ENCODE measurements at regions not wholly inside any gene's neighbourhood (a gene's known extent, or its start where the extent isn't known, plus 50 kb on each side); places are given as distances from the start of the nearest gene placed in this dataset.
"Not testable (repeated sequence)": the region's sequence is repeated elsewhere in the genome, so short reads cannot be mapped to it uniquely, and the experiment has no call there.

GRCh38 chr9:107568406-107568805 is 78.8 kb upstream of the KLF4 start:
- DNase-seq; H3K4me1 ChIP-seq (ENCODE audit: control extremely low read depth in 1 of 4, control insufficient read depth in 4 of 4, insufficient read depth in 4 of 4, low read length in 3 of 4); H3K27me3 ChIP-seq (replicated peaks in 2 of 5; ENCODE audit: control insufficient read depth in 4 of 5, insufficient read depth in 5 of 5, low read length in 4 of 5); H3K4me3 ChIP-seq (ENCODE audit: control insufficient read depth in 1 of 7, extremely low read depth in 1 of 7, insufficient read depth in 4 of 7, low read depth in 2 of 7, low read length in 6 of 7); CTCF ChIA-PET; H3K9me3 ChIP-seq (ENCODE audit: control extremely low read depth in 1 of 5, control insufficient read depth in 4 of 5, insufficient read depth in 2 of 5, low read depth in 1 of 5, low read length in 4 of 5); H3K36me3 ChIP-seq (ENCODE audit: control insufficient read depth in 4 of 4, insufficient read depth in 4 of 4, low read length in 3 of 4); H3K27ac ChIP-seq (ENCODE audit: insufficient read depth in 1 of 2, low read depth in 1 of 2, low read length in 2 of 2, poor library complexity in 1 of 2, severe bottlenecking in 2 of 2): not testable (repeated sequence)
- POLR2A ChIA-PET = interaction anchor here (0.6 kb wide), 1 partner anchor 271 kb away, joined by 3 read pairs; no protein-coding TSS in a partner anchor
- 96% methylated on average over 6 of the region's 10 CpGs for WGBS (ENCODE audit: insufficient coverage)

- H3K9me3 ChIP-seq (ENCODE audit: control extremely low read depth in 1 of 5, control insufficient read depth in 4 of 5, insufficient read depth in 2 of 5, low read depth in 1 of 5, low read length in 4 of 5) = peaks cover 0 to 1% (median 0%) of the 10 kb centered on the region in 5 experiments
- no peaks in the 10 kb centered on the region for H3K4me1 ChIP-seq (ENCODE audit: control extremely low read depth in 1 of 4, control insufficient read depth in 4 of 4, insufficient read depth in 4 of 4, low read length in 3 of 4)
- DNase-seq = no peak
- no peak overlapping the region for H3K4me3 ChIP-seq (ENCODE audit: control insufficient read depth in 1 of 7, extremely low read depth in 1 of 7, insufficient read depth in 4 of 7, low read depth in 2 of 7, low read length in 6 of 7)
- no peaks in the 10 kb centered on the region for H3K27me3 ChIP-seq (replicated peaks in 2 of 5; ENCODE audit: control insufficient read depth in 4 of 5, insufficient read depth in 5 of 5, low read length in 4 of 5)
- CTCF ChIA-PET = no interaction called here
- 97% methylated on average over 3 of the region's 4 CpGs for WGBS (ENCODE audit: insufficient coverage)
- POLR2A ChIA-PET = interaction anchor here (0.5 kb wide), 1 partner anchor 38 kb away, joined by 4 read pairs; no protein-coding TSS in a partner anchor
- H3K36me3 ChIP-seq (ENCODE audit: control insufficient read depth in 4 of 4, insufficient read depth in 4 of 4, low read length in 3 of 4) = no peaks in the 10 kb centered on the region
- H3K27ac ChIP-seq (ENCODE audit: insufficient read depth in 1 of 2, low read depth in 1 of 2, low read length in 2 of 2, poor library complexity in 1 of 2, severe bottlenecking in 2 of 2) = no peak overlapping the region
Measured at GRCh38 chr9:107567462-107567861, 77.9 kb upstream of the KLF4 start.

GRCh38 chr9:107566611-107567061 is 77.1 kb upstream of the KLF4 start:
- H3K4me3 ChIP-seq (ENCODE audit: control insufficient read depth in 1 of 7, extremely low read depth in 1 of 7, insufficient read depth in 4 of 7, low read depth in 2 of 7, low read length in 6 of 7) = no peak overlapping the region
- 100% methylated on average over 1 of the region's 6 CpGs for WGBS (ENCODE audit: insufficient coverage)
- POLR2A ChIA-PET = no interaction called here

GRCh38 chr9:107562798-107563197 is 73.2 kb upstream of the KLF4 start:
- CTCF ChIA-PET = no interaction called here
- peaks cover 0 to 1% (median 0%) of the 10 kb centered on the region in 5 experiments for H3K9me3 ChIP-seq (ENCODE audit: control extremely low read depth in 1 of 5, control insufficient read depth in 4 of 5, insufficient read depth in 2 of 5, low read depth in 1 of 5, low read length in 4 of 5)
- no peak overlapping the region for H3K4me3 ChIP-seq (ENCODE audit: control insufficient read depth in 1 of 7, extremely low read depth in 1 of 7, insufficient read depth in 4 of 7, low read depth in 2 of 7, low read length in 6 of 7)
- POLR2A ChIA-PET = no interaction called here
- H3K4me1 ChIP-seq (ENCODE audit: control extremely low read depth in 1 of 4, control insufficient read depth in 4 of 4, insufficient read depth in 4 of 4, low read length in 3 of 4) = no peaks in the 10 kb centered on the region
- no peak overlapping the region for H3K27ac ChIP-seq (ENCODE audit: insufficient read depth in 1 of 2, low read depth in 1 of 2, low read length in 2 of 2, poor library complexity in 1 of 2, severe bottlenecking in 2 of 2)
- WGBS (ENCODE audit: insufficient coverage) = 83% methylated on average over 1 of the region's 4 CpGs
- no peaks in the 10 kb centered on the region for H3K27me3 ChIP-seq (replicated peaks in 2 of 5; ENCODE audit: control insufficient read depth in 4 of 5, insufficient read depth in 5 of 5, low read length in 4 of 5)
- no peaks in the 10 kb centered on the region for H3K36me3 ChIP-seq (ENCODE audit: control insufficient read depth in 4 of 4, insufficient read depth in 4 of 4, low read length in 3 of 4)
- DNase-seq = no peak

More at GRCh38 chr9:107566611-107567061, 77.1 kb upstream of the KLF4 start:
- H3K4me1 ChIP-seq (ENCODE audit: control extremely low read depth in 1 of 4, control insufficient read depth in 4 of 4, insufficient read depth in 4 of 4, low read length in 3 of 4) = no peaks in the 10 kb centered on the region
- peaks cover 0 to 1% (median 0%) of the 10 kb centered on the region in 5 experiments for H3K9me3 ChIP-seq (ENCODE audit: control extremely low read depth in 1 of 5, control insufficient read depth in 4 of 5, insufficient read depth in 2 of 5, low read depth in 1 of 5, low read length in 4 of 5)
- no peak overlapping the region for H3K27ac ChIP-seq (ENCODE audit: insufficient read depth in 1 of 2, low read depth in 1 of 2, low read length in 2 of 2, poor library complexity in 1 of 2, severe bottlenecking in 2 of 2)
- no peak for DNase-seq
- CTCF ChIA-PET = no interaction called here
- H3K27me3 ChIP-seq (replicated peaks in 2 of 5; ENCODE audit: control insufficient read depth in 4 of 5, insufficient read depth in 5 of 5, low read length in 4 of 5) = no peaks in the 10 kb centered on the region
- no peaks in the 10 kb centered on the region for H3K36me3 ChIP-seq (ENCODE audit: control insufficient read depth in 4 of 4, insufficient read depth in 4 of 4, low read length in 3 of 4)

- H3K27ac ChIP-seq (ENCODE audit: insufficient read depth in 1 of 2, low read depth in 1 of 2, low read length in 2 of 2, poor library complexity in 1 of 2, severe bottlenecking in 2 of 2) = no peak overlapping the region
- no peaks in the 10 kb centered on the region for H3K9me3 ChIP-seq (ENCODE audit: control extremely low read depth in 1 of 5, control insufficient read depth in 4 of 5, insufficient read depth in 2 of 5, low read depth in 1 of 5, low read length in 4 of 5)
- H3K27me3 ChIP-seq (replicated peaks in 2 of 5; ENCODE audit: control insufficient read depth in 4 of 5, insufficient read depth in 5 of 5, low read length in 4 of 5) = peaks cover 0 to 2% (median 0%) of the 10 kb centered on the region in 5 experiments
- 96% methylated on average over 7 of the region's 9 CpGs for WGBS (ENCODE audit: insufficient coverage)
- H3K4me1 ChIP-seq (ENCODE audit: control extremely low read depth in 1 of 4, control insufficient read depth in 4 of 4, insufficient read depth in 4 of 4, low read length in 3 of 4) = no peaks in the 10 kb centered on the region
- ChIA-PET POLR2A (no interaction called here), CTCF (no interaction called here)
- no peaks in the 10 kb centered on the region for H3K36me3 ChIP-seq (ENCODE audit: control insufficient read depth in 4 of 4, insufficient read depth in 4 of 4, low read length in 3 of 4)
- no peak overlapping the region for H3K4me3 ChIP-seq (ENCODE audit: control insufficient read depth in 1 of 7, extremely low read depth in 1 of 7, insufficient read depth in 4 of 7, low read depth in 2 of 7, low read length in 6 of 7)
- DNase-seq = no peak
Measured at GRCh38 chr9:107559494-107560086, 70.0 kb upstream of the KLF4 start.

DNA sequence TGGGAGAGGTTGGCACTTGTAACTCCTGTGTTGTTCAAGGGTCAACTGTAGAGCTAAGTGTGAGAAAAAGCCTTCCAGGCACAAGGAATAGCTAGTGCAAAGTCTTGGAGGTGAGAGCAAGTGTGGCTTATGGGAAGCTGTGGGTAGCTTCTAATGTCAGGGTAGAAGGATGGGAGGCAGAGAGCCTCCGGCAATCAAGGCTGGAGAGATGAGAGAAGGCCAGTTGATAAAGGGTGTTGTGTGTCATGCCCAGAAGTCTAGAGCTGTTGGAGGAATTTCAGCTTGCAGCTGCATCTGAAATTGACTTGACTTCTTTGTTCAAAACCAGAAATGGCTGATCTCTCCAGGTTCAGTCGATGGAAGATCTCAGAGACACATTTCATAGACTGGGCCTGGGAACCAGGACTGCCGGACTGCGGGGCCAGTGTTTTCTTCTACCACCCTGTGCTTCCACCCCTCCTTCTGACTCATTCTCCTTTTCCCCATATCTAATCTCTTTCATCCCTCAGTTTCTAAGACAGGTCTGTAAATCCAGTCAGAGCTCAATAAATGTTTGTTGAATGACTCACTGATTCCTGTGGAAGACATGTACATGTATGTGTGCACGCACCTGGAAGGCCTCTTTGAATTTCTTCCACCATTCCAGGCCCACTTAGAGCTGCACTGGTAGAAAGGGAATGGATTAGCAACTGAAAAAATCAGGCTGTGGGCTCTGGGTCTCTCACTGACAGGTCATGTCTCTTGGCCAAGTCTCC is 67.8 kb upstream of the KLF4 start:
- POLR2A ChIA-PET = no interaction called here
- Histone ChIP-seq H3K27me3 (replicated peaks in 2 of 5; ENCODE audit: control insufficient read depth in 4 of 5, insufficient read depth in 5 of 5, low read length in 4 of 5) (peaks cover 0 to 2% (median 0%) of the 10 kb centered on the region in 5 experiments), H3K27ac (ENCODE audit: insufficient read depth in 1 of 2, low read depth in 1 of 2, low read length in 2 of 2, poor library complexity in 1 of 2, severe bottlenecking in 2 of 2) (no peak overlapping the region), H3K4me1 (ENCODE audit: control extremely low read depth in 1 of 4, control insufficient read depth in 4 of 4, insufficient read depth in 4 of 4, low read length in 3 of 4) (no peaks in the 10 kb centered on the region), H3K4me3 (ENCODE audit: control insufficient read depth in 1 of 7, extremely low read depth in 1 of 7, insufficient read depth in 4 of 7, low read depth in 2 of 7, low read length in 6 of 7) (no peak overlapping the region), H3K9me3 (ENCODE audit: control extremely low read depth in 1 of 5, control insufficient read depth in 4 of 5, insufficient read depth in 2 of 5, low read depth in 1 of 5, low read length in 4 of 5) (no peaks in the 10 kb centered on the region), H3K36me3 (ENCODE audit: control insufficient read depth in 4 of 4, insufficient read depth in 4 of 4, low read length in 3 of 4) (no peaks in the 10 kb centered on the region)
- CTCF ChIA-PET = no interaction called here
- 86% methylated on average over 4 of the region's 5 CpGs for WGBS (ENCODE audit: insufficient coverage)
- no peak for DNase-seq

DNA sequence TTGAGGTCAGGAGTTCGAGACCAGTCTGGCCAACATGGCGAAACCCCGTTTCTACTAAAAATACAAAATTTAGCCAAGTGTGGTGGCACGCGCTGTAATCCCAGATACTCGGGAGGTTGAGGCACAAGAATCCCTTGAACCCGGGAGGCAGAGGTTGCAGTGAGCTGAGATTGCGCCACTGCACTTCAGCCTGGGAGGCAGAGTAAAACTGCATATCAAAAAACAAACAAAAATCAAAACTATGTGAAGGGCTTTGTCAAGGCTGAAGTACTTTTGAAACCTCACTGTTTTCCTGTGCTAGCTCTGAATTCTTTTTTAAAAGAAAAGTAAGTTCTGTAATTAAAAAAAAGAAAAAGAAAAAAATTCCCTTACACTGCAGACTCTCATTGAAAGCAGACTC is 65.1 kb upstream of the KLF4 start:
- Histone ChIP-seq H3K27ac (ENCODE audit: insufficient read depth in 1 of 2, low read depth in 1 of 2, low read length in 2 of 2, poor library complexity in 1 of 2, severe bottlenecking in 2 of 2) (no peak overlapping the region), H3K27me3 (replicated peaks in 2 of 5; ENCODE audit: control insufficient read depth in 4 of 5, insufficient read depth in 5 of 5, low read length in 4 of 5) (peaks cover 0 to 2% (median 0%) of the 10 kb centered on the region in 5 experiments), H3K4me1 (ENCODE audit: control extremely low read depth in 1 of 4, control insufficient read depth in 4 of 4, insufficient read depth in 4 of 4, low read length in 3 of 4) (no peaks in the 10 kb centered on the region), H3K36me3 (ENCODE audit: control insufficient read depth in 4 of 4, insufficient read depth in 4 of 4, low read length in 3 of 4) (no peaks in the 10 kb centered on the region), H3K4me3 (ENCODE audit: control insufficient read depth in 1 of 7, extremely low read depth in 1 of 7, insufficient read depth in 4 of 7, low read depth in 2 of 7, low read length in 6 of 7) (no peak overlapping the region), H3K9me3 (ENCODE audit: control extremely low read depth in 1 of 5, control insufficient read depth in 4 of 5, insufficient read depth in 2 of 5, low read depth in 1 of 5, low read length in 4 of 5) (no peaks in the 10 kb centered on the region)
- POLR2A ChIA-PET = no interaction called here
- CTCF ChIA-PET = interaction anchor here (1.6 kb wide), 1 partner anchor 45 kb away, joined by 3 read pairs; no protein-coding TSS in a partner anchor
- no peak for DNase-seq
- WGBS (ENCODE audit: insufficient coverage) = 97% methylated on average over 5 of the region's 8 CpGs

Data from common myeloid progenitor, CD34-positive (primary cell).